Osteoblast (primary cell): ENCODE measurements at regions not wholly inside any gene's neighbourhood (a gene's known extent, or its start where the extent isn't known, plus 50 kb on each side); places are given as distances from the start of the nearest gene placed in this dataset.

Experiments used
- DNase-seq: peaks from one replicate; pipeline ENCODE4 v3.0.0; 2011; ENCODE audit warnings: low spot score, mixed read lengths; ENCODE audit not compliant: insufficient read length; ENCODE audit errors: missing footprints
- H2AFZ ChIP-seq: 2 replicates; pipeline ENCODE4 v1.6.0; 2011; ENCODE audit warnings: mild to moderate bottlenecking, low read length
- H3K27ac ChIP-seq: 2 replicates; pipeline ENCODE4 v1.5.1; 2011; ENCODE audit warnings: mild to moderate bottlenecking, low read depth, low read length, moderate library complexity
- H3K27me3 ChIP-seq: 2 replicates; pipeline ENCODE4 v1.6.0; 2012; ENCODE audit warnings: mild to moderate bottlenecking, control low read depth, inconsistent platforms, low read length, moderate library complexity; ENCODE audit not compliant: insufficient read depth
- H3K36me3 ChIP-seq: 2 replicates; pipeline ENCODE4 v1.5.1; 2011; ENCODE audit warnings: mild to moderate bottlenecking, low read length, control low read depth, moderate library complexity; ENCODE audit not compliant: insufficient read depth
- H3K4me1 ChIP-seq: 2 replicates; pipeline ENCODE4 v1.5.1; 2011; ENCODE audit warnings: mild to moderate bottlenecking, low read length, control low read depth, moderate library complexity; ENCODE audit not compliant: insufficient read depth
- H3K4me2 ChIP-seq: 2 replicates; pipeline ENCODE4 v1.6.0; 2011; ENCODE audit warnings: mild to moderate bottlenecking, low read length; ENCODE audit not compliant: insufficient read depth
- H3K4me3 ChIP-seq: fragments of 200-600 bp; sonication (generic); 3 replicates; pipeline ENCODE4 v1.5.1; 2012; ENCODE audit warnings: mild to moderate bottlenecking, low read length, inconsistent platforms; ENCODE audit not compliant: insufficient read depth
- H3K79me2 ChIP-seq: 2 replicates; pipeline ENCODE4 v1.6.0; 2012; ENCODE audit warnings: mild to moderate bottlenecking, low read length, control low read depth, inconsistent platforms; ENCODE audit not compliant: insufficient read depth
- H3K9me3 ChIP-seq: 2 replicates; pipeline ENCODE4 v1.5.1; 2011; ENCODE audit warnings: low read depth, low read length, control low read depth
- H4K20me1 ChIP-seq: 2 replicates; pipeline ENCODE4 v1.6.0; 2012; ENCODE audit warnings: mild to moderate bottlenecking, low read length, control low read depth; ENCODE audit not compliant: insufficient read depth
- TF ChIP-seq, protein P1 (sequence below): IDR thresholded peaks from 2 replicates; pipeline ENCODE4 v1.5.1; 2011; ENCODE audit warnings: mild to moderate bottlenecking, low read depth, low read length, moderate library complexity; ENCODE audit errors: extremely low read depth

DNA sequence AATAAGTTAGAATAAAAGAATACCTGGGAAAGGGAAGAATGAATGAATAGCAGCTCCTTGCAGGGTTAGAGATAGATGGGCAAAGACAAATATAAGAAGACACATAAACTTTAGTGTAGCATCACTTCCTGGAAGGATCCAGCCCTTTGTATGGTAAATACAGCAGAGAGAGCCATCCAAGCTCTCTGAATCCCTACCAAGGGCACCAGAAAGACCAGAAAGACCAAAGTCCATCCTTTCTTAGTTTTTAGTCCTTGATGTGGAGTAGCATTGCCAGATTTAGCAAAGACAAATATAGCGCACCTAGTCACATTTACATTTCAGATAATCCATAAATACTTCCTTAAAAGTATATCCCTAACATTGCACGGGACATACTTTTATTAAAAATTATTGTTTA, 56.1 kb upstream of the C9orf72 start:
- H3K4me3 ChIP-seq, result no peak overlapping the region
- no peaks in the 10 kb centered on the region for H3K9me3 ChIP-seq
- H3K4me1 ChIP-seq, result no peaks in the 10 kb centered on the region
- H3K36me3 ChIP-seq, result no peaks in the 10 kb centered on the region
- no peak overlapping the region for H2AFZ ChIP-seq
- no peaks in the 10 kb centered on the region for H3K27me3 ChIP-seq
- TF ChIP-seq, protein P1, sequence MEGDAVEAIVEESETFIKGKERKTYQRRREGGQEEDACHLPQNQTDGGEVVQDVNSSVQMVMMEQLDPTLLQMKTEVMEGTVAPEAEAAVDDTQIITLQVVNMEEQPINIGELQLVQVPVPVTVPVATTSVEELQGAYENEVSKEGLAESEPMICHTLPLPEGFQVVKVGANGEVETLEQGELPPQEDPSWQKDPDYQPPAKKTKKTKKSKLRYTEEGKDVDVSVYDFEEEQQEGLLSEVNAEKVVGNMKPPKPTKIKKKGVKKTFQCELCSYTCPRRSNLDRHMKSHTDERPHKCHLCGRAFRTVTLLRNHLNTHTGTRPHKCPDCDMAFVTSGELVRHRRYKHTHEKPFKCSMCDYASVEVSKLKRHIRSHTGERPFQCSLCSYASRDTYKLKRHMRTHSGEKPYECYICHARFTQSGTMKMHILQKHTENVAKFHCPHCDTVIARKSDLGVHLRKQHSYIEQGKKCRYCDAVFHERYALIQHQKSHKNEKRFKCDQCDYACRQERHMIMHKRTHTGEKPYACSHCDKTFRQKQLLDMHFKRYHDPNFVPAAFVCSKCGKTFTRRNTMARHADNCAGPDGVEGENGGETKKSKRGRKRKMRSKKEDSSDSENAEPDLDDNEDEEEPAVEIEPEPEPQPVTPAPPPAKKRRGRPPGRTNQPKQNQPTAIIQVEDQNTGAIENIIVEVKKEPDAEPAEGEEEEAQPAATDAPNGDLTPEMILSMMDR, result no peak
- no peaks in the 10 kb centered on the region for H4K20me1 ChIP-seq
- H3K79me2 ChIP-seq, result no peaks in the 10 kb centered on the region
- H3K4me2 ChIP-seq, result no peak overlapping the region
- no peak for DNase-seq
- H3K27ac ChIP-seq, result no peak overlapping the region

DNA sequence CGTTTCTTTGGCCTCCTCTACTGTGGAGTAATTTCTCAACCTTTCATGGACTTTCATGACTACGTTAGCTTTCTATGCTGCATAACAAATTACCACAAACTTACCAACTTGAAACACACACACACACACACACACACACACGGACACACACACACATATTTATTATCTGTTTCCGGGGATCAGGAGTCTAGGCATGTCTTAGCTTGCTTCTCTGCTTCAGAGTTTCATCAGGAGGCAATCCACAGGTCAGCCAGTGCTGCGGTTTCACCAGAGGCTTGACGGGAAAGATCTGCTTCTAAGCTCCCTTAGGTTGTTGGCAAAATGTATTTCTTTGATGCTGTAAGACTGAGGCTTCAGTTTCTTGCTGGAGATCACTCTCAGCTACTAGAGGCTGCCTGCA, 59.0 kb upstream of the C9orf72 start:
- H3K36me3 ChIP-seq, result no peaks in the 10 kb centered on the region
- no peaks in the 10 kb centered on the region for H3K4me1 ChIP-seq
- H3K4me2 ChIP-seq, result no peak overlapping the region
- no peaks in the 10 kb centered on the region for H3K9me3 ChIP-seq
- no peak overlapping the region for H2AFZ ChIP-seq
- TF ChIP-seq, protein P1, result no peak
- DNase-seq, result no peak
- no peaks in the 10 kb centered on the region for H4K20me1 ChIP-seq
- H3K79me2 ChIP-seq, result no peaks in the 10 kb centered on the region
- H3K27ac ChIP-seq, result no peak overlapping the region
- no peaks in the 10 kb centered on the region for H3K27me3 ChIP-seq
- no peak overlapping the region for H3K4me3 ChIP-seq

DNA sequence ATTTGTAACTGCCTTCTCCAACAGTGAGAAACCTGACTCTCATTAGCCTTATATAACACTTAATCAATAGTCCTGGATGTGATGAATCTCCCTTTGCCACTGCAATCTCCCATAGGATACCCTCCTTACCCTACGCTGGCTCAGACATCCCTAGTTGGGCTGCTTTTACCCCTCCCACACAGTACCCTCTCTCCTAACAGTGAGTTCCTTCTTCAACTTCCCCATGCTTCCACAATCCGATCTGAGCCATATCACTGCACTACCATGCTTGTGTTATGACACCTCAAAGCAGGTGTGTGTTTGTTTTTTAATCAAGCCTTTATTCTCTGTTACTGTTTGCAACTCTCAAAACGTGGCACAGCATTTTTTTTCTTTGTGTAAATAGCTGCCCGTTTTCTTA, 60.5 kb upstream of the C9orf72 start:
- no peaks in the 10 kb centered on the region for H3K79me2 ChIP-seq
- no peak overlapping the region for H3K4me3 ChIP-seq
- no peaks in the 10 kb centered on the region for H3K4me1 ChIP-seq
- no peaks in the 10 kb centered on the region for H3K27me3 ChIP-seq
- TF ChIP-seq, protein P1, result no peak
- no peaks in the 10 kb centered on the region for H4K20me1 ChIP-seq
- DNase-seq, result no peak
- H3K36me3 ChIP-seq, result no peaks in the 10 kb centered on the region
- no peak overlapping the region for H3K27ac ChIP-seq
- H3K4me2 ChIP-seq, result no peak overlapping the region
- H2AFZ ChIP-seq, result no peak overlapping the region
- no peaks in the 10 kb centered on the region for H3K9me3 ChIP-seq

GRCh38 chr9:27634879-27635278, 61.6 kb upstream of the C9orf72 start:
- Histone ChIP-seq H3K4me1 (no peaks in the 10 kb centered on the region), H3K79me2 (no peaks in the 10 kb centered on the region), H3K27ac (no peak overlapping the region), H3K27me3 (no peaks in the 10 kb centered on the region), H4K20me1 (no peaks in the 10 kb centered on the region), H3K4me2 (no peak overlapping the region), H3K9me3 (no peaks in the 10 kb centered on the region), H2AFZ (no peak overlapping the region), H3K36me3 (no peaks in the 10 kb centered on the region), H3K4me3 (no peak overlapping the region)
- TF ChIP-seq, protein P1, result no peak
- no peak for DNase-seq
